ENCODE measurements at regions not wholly inside any gene's neighbourhood (a gene's known extent, or its start where the extent isn't known, plus 50 kb on each side); places are given as distances from the start of the nearest gene placed in this dataset.
"Not testable (repeated sequence)": the region's sequence is repeated elsewhere in the genome, so short reads cannot be mapped to it uniquely, and the experiment has no call there.

GRCh38 chr14:21910260-21910659 is 236.6 kb upstream of the OR4E1 start:
- TF ChIP-seq CTCF (IDR thresholded peaks at IDR 0.05; ENCODE audit: extremely low read depth, missing control alignments): no peak
- DNase-seq (ENCODE audit: low spot score): no peak

GRCh38 chr14:21902561-21903181 is 229.1 kb upstream of the OR4E1 start:
- no peak for TF ChIP-seq CTCF (IDR thresholded peaks at IDR 0.05; ENCODE audit: extremely low read depth, missing control alignments)
- no peak for DNase-seq (ENCODE audit: low spot score)

DNA sequence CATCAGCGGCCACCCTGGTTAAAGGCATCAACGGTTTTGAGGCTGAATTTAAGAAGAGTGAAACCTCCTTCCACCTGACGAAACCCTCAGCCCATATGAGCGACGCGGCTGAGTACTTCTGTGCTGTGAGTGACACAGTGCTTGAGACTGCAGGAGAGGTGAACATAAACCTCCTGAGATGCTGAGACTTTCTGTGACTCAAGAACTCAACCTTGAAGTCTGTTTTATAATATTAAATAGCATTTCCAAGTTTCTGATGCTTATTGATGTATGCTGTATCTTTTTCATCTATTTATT is 221.2 kb upstream of the OR4E1 start:
- DNase-seq (ENCODE audit: low spot score): not testable (repeated sequence)

- no peak for DNase-seq (ENCODE audit: low spot score)
- no peak for TF ChIP-seq CTCF (IDR thresholded peaks at IDR 0.05; ENCODE audit: extremely low read depth, missing control alignments)
These were observed 220.6 kb upstream of the OR4E1 start for GRCh38 chr14:21894003-21894897.

- TF ChIP-seq CTCF (IDR thresholded peaks at IDR 0.05; ENCODE audit: extremely low read depth, missing control alignments): no peak
- no peak for DNase-seq (ENCODE audit: low spot score)
These were observed 218.3 kb upstream of the OR4E1 start for GRCh38 chr14:21891921-21892320.

DNA sequence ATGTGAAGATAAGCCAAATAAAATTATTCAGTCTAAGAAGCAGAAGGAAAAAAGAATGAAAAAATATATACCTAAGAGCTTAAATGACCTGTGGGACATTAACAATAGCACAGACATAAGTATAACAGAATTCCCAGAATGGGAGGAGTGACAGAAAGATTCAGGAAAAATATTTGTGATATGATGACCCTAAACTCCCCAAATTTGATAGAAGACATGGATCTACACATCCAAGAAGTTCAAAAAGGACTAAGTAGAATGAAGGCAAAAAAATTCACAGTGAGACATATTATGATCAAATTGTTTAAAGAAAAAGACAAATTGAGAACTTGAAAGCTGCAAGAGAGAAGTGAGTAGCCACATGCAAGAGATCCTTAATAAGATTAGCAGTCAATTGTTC is 211.4 kb upstream of the OR4E1 start:
- no peak for TF ChIP-seq CTCF (IDR thresholded peaks at IDR 0.05; ENCODE audit: extremely low read depth, missing control alignments)
- DNase-seq (ENCODE audit: low spot score): no peak

DNA sequence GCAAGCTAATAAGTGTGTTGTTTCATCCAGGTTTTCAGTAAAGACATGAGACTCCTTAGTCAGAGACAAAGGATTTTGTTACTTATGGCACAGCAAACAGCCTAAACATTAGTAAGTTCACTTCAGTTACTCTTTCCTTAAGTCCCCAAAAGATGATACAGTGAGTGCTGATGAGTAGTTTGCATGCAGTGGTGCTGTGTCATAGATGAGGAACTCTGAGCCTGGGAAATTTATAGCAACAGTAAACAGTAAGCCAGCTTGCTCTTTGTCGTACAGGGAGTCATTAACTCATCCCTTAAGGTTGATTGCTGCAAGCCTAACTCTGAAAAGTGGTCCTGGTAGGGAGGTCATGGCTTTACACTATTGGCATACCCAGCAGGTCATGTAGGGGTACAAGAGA is 208.6 kb upstream of the OR4E1 start:
- TF ChIP-seq CTCF (IDR thresholded peaks at IDR 0.05; ENCODE audit: extremely low read depth, missing control alignments): no peak
- DNase-seq (ENCODE audit: low spot score): no peak

- no peak for DNase-seq (ENCODE audit: low spot score)
- no peak for TF ChIP-seq CTCF (IDR thresholded peaks at IDR 0.05; ENCODE audit: extremely low read depth, missing control alignments)
These were observed 207.3 kb upstream of the OR4E1 start for GRCh38 chr14:21880918-21881317.
